ENCODE measurements at regions not wholly inside any gene's neighbourhood (a gene's known extent, or its start where the extent isn't known, plus 50 kb on each side); places are given as distances from the start of the nearest gene placed in this dataset.
"Not testable (repeated sequence)": the region's sequence is repeated elsewhere in the genome, so short reads cannot be mapped to it uniquely, and the experiment has no call there.

DNA sequence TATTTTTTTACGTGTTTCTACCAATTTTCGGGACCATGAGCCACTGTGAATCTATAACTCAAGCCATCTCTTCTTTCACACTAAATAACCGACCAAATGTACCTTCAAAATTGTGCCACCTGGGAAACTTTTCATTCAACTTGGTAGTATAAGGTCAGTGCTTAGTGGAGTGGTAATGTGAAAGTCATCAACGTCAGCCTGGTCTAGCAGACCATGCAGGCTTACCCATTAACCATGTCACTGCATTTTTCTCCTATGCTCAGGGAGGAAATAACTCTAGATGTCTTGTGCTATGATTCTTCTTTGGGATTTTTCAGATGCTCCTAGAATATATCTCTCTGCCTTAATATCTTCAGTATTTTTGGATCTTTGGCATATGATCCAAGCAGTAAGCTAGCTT, 1075.4 kb upstream of the POT1 start:
- no peak for ATAC-seq
- DNase-seq, result no peak

DNA sequence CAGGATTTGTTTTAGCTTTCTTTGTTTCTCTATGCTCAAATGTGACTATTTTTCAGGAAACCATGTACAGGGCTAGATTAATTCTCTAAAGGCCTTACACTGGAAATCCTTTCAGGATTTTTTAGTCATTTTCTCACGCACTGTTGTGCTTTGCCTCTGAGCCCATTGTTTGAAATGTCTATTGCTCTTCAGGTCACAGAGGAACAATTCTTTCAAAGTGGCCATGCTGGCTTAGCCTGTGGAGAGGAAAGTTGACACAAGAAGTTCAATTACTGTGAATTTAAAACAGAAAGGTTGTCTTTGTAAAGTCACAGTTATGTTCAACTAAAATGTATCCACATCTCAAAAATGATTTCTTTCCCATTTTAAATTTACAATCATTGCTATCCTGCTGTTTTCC, 1071.7 kb upstream of the POT1 start:
- ATAC-seq, result no peak
- no peak for DNase-seq

DNA sequence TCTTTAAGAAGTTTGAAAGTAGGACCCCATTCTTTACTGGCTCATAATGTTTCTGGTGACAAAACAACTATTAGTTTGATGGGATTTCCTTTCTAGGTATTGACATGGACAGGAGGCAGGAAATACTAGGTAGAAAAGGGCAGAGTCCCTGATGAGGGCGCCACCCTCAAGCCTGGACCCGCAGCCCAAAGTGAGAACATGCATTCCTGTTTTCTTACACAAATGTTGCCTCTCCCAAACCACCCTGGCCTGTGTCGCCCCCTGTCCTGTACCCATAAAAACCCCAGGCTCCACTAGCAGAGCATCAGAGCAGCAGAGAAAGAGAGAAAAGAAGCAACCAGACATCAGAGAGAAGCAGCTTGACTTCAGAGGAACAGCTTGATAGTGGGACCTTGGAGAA, 1055.2 kb upstream of the POT1 start:
- ATAC-seq, result no peak
- no peak for DNase-seq

DNA sequence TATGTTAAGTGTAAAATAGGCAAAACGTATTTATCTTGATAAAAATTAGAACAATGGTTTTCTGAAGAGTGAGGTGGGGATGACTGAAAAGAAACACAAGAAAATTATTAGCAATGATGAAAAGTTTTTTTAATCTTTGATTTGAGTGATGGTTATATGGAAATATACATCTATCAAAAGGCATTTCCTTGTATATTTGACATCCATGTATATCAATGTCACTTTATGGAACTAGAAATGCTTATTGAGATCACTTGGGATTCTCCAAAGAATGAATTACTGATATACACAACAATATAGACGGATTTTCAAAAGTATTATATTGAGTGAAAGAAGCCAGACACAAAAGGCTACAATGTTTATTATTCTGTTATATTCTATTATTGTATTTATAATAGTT, 1042.0 kb upstream of the POT1 start:
- no peak for ATAC-seq
- no peak for DNase-seq

DNA sequence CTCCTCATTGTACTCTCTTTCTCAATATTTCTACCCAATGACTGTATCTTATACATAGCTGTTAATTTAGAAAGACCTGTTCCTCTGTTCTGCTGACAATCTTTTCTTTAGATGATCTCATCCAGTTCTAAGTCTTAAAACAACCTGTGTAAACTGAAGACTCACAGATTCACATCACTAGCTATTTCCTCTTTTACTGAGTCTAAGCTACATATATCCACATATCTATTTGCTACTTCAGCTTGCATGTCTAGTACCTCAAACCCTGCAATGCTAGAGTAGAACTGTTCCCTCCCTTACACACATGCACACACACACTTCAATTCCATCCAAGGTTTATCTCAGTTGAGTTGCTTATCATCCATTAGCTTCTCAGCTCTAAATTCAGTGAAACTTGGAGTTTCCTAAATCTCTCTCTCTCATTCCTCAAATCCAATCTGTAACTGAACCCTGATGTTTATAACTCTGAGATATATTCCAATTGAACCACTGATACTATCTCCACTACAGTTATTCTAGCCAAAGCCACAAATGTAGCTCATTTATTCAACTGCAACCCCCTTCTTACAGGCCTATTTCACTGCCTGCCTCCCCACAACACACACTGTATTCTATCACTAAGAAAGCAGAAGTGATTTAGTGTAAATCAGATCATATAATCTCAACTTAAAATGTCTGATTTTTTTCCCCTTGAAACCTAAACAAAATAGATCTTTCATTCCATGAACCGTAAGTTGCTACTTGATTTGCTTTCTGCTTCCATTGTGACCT, 1036.8 kb upstream of the POT1 start:
- no peak for ATAC-seq
- no peak for DNase-seq

DNA sequence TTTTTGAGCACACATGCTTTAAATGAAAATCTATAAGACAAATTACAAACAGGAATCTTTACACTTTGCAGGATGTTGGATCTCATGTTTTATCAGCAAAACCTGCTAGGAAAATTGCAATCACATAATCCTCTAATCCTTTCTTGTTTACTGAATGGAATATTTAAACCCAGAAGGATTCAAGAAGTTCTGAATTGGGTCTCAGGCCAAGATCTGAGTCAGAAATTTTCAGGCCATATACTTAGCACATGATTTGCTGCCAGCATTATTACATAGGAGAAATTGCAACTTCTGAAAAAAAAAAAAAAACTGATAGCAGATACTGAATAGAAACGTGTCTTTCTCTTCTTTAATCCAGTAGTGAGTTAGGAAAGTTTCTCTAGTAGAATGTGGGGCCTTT, 1005.3 kb upstream of the POT1 start:
- no peak for ATAC-seq
- no peak for DNase-seq

DNA sequence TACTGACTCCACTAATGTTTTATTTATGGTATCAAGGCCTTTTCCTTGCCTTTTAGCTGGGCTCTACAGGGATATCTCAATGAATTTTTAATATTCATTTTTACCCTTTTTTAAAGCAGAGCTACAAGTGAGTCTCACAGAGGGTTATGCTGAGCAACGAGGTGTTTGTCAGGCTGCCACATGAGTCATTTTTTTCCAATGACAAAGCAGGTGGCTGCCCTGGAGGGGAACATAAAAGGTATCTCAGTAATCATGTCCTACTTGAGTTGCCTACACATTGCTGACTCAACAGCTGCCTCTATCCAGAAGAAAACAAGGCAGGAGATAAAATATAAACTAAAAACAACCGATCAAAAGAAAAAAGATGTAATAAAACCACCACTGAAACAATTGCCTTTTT, 1004.9 kb upstream of the POT1 start:
- DNase-seq, result no peak
- no peak for ATAC-seq

DNA sequence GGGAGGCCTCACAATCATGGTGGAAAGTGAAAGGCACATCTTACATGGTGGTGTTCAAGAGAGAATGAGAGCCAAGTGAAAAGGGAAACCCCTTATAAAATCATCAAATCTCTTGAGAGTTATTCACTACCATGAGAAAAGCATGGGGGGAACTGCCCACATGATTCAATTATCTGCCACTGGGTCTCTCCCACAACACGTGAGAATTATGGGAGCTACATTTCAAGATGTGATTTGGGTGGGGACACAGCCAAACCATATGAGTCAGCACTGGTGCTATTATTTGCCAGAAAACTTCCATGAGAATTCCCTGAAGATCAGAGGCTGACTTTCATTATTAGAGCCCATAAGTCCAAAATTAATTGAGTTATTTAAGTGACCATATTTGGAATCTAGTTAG, 1001.2 kb upstream of the POT1 start:
- DNase-seq, result no peak

DNA sequence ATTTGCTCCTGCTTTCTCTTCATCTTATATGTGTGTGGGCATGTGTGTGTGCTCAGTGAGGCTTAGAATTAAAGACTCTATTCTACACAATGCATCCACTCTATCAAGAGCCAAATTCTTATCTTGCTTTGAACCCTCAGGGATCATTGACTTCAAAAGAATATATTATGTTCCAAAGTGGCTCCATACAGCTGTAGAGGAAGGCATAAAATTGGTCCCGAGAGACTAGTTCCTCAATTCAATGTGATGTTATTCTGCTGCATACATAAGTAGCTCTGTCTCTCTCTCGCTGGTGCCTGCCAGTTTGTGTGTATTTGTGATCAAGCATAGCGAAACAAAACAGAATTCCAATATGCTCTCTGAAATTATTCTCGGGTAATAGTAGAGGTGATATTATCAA, 997.9 kb upstream of the POT1 start:
- no peak for ATAC-seq
- no peak for DNase-seq

More for the DNA sequence above, 1001.2 kb upstream of the POT1 start:
- no peak for ATAC-seq

DNA sequence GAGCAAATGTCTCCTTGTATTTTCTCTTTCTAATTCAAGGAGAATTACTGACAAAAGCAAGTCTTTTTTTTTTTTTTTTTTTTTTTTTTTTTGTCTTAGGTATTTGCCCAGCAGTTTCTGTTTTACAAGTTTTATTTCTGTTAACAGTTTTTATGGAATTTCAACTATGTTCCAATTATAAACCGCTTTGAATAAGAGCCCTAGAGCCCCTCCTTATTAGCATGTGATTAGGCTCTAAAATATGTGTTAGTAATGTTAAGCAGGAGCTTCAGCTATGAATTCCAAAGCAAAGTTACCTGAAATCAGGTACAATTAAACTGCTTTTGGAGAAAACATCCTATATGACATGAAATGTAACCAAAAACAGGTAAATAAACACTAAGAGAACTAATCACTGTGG, 997.0 kb upstream of the POT1 start:
- ATAC-seq (no peak), DNase-seq (no peak)

DNA sequence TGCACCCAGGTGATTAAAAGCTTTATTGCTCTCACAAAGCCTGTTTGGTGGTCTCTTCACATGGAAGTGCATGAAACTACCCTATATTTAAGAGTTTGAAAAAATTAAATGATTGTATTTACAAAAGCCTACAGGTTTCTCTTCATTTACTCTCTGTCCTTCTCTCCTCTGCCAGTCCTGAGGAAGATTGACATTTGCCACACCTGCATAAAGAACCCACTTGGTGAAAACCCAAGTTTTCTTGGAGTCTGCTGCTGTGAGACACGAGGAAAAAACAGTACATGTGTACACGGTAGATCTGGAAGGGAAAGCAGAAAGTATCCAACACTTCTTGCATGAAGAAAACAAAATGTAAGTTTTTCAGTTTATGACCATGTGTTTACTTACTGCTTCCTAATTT, 994.4 kb upstream of the POT1 start:
- ATAC-seq (no peak), DNase-seq (no peak)

DNA sequence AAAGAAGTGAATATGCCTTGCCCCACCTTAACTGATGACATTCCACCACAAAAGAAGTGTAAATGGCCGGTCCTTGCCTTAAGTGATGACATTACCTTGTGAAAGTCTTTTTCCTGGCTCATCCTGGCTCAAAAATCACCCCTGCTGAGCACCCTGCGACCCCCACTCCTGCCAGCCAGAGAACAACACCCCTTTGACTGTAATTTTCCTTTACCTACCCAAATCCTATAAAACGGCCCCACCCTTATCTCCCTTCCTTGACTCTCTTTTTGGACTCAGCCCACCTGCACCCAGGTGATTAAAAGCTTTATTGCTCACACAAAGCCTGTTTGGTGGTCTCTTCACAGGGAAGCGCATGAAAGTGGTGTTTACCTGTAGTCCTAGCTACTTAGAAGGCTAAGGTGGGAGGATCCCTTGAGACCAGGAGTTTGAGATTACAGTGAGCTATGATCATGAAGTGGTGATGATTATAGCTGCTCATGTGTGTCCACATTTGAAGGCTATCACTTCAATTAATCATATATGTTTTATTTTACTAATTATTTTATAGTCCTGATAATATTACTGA, 985.8 kb upstream of the POT1 start:
- not testable (repeated sequence) for ATAC-seq, DNase-seq

DNA sequence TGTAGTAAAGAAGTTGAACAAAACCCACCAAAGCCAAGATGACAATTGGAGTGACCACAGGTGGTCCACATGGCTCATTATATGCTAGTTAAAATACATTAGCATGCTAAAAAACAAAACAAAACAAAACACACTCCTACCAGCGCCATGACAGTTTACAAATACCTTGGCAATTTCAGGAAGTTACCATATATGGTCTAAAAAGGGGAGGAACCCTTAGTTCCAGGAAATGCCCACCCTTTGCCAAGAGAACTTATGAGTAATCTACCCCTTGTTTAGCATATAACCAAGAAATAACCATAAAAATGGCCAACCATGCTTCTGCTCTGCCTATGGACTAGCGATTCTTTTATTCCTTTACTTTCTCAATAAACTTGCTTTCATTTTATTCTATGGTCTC, 979.1 kb upstream of the POT1 start:
- ATAC-seq (no peak), DNase-seq (no peak)

DNA sequence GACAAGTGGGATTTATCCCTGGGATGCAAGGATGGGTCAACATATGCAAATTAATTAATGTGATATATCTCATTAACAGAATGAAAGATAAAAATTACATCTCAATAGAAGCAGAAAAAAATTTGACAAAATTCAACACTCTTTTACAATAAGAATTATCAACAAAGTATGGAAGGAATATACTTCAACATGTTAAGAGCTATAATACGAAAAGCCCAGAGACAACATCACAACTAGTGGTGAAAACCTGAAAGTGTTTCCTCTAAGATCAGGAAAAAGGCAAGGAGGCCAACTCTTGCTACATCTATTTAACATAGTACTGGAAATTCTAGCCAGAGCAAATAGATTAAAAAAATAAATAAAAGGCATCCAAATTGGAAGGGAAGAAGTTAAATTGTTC, 970.0 kb upstream of the POT1 start:
- DNase-seq, result no peak
- ATAC-seq, result no peak

DNA sequence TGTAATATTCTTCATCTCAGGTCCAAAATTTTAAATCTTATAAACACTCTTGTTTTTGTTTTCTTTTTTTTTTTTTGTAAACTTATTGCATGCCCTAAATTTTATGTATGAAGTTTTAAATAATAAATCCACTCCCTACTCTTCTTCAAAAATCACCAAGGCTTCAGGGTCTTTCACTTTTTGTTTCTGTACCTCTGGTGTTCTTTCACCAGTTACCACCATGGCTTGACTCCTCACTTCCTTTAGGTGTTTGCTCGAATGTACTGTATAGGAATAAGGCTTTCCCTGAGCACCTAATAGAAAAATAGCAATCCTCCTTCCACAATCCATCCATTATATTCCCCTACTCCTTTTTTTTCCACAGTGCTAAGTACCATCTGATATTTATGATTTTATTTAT, 962.8 kb upstream of the POT1 start:
- no peak for ATAC-seq

DNA sequence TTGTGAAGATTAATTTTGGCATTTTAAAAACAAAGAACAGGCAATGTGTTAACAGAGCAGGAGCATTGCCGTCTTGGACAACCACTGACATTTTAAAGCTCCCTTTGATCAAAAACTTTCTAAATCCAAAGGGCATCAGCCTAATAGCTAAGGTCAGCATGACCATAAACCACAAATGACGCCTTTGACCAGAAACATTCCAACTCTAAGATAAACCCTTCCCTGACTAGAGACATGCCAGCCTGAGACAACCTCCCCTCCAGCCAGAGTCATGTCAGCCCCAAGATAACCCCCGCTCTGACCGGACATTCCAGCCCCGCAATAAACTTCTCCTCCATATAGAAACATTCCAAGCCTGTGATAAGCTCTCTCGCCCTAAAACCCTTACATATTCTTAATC, 949.4 kb upstream of the POT1 start:
- ATAC-seq, result no peak
- DNase-seq, result no peak

More for the DNA sequence above, 962.8 kb upstream of the POT1 start:
- no peak for DNase-seq

DNA sequence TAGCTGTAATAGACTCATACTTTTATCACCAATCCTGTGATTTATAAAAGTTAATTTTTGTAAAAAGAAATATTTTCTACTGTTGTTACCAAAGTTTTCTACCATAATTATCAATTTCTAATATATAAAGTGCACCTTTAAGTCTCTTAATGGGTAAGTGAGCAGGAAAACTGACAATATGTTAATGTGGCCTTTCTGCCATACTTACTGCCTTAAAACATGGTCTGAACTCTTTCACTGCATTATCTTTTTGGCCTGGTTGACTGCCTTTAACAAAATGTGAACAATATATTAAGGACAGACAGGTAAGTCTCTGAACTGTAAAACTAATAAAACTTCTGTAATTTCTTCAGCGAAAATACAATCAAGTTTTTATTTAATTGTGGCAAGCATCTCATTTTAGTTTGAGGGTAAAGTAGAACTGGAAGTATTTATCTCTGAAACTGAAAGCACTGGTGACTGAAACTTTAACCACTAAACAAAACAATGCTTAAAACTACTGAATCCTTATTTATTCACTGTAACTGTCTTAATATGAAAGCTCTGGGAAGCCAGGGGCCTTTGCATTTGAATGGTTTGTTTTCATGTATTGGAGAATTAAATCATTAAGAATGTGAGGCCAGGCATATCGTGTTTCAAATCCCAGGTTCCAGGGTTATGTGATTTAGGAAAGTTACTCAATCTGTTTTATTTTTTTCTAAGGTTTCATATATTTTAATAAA, 948.8 kb upstream of the POT1 start:
- no peak for DNase-seq
- ATAC-seq, result no peak

DNA sequence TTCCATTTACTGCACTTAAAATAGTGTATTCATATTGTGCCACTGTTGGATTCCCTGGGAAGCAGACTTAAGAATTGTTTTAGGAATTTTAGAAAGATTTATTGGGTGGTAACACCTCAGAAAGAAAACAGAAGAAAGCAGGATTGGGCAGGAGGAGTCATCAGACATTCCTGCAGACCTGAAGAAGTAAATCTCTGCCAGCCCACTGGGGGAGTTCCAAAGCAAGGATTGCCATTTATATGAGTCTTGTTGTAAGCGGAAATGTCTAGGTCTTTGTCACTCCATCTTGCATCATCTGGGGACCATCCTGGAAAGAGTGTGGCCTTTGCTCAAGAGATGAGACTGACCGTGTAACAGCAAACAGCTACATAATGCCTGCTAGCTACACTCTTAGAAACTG, 947.6 kb upstream of the POT1 start:
- ATAC-seq (no peak), DNase-seq (no peak)

DNA sequence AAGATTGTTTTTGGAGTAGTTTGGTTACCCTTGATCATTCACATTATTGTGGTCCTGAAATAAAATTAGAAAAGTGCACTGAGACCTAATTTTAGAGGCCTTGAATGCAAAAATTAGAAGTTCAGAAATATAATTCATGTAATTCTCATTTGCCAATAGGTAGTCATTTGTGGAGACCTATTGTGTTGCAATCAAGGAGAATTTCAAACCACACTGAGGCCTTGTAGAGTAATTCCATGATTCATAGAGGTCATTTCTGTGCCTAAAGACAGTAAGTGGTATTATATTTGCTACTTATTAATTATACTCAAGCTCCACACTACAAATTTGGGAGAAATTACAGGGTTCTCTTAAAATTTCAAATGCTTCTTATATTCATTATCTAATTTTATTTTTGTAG, 946.8 kb upstream of the POT1 start:
- ATAC-seq (no peak), DNase-seq (no peak)

DNA sequence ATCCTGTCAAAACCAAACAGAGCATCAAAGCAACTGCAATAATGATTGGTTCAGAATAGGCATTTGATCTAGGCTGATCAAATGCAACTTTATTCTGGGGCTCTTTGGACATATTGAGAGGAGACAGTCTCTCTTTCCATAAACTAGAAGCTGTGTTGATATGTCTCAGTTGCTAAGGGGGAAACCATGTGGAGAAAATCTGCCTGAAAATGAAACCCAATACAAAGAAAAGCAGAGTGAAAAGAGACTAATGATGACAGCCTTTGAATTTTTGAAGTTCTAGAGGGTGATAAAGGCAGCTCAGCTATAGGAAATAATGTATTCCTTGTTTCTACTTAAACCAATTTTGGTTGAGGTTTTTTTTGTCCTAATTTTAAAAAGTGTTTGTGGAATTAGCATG, 941.8 kb upstream of the POT1 start:
- DNase-seq (no peak), ATAC-seq (no peak)

DNA sequence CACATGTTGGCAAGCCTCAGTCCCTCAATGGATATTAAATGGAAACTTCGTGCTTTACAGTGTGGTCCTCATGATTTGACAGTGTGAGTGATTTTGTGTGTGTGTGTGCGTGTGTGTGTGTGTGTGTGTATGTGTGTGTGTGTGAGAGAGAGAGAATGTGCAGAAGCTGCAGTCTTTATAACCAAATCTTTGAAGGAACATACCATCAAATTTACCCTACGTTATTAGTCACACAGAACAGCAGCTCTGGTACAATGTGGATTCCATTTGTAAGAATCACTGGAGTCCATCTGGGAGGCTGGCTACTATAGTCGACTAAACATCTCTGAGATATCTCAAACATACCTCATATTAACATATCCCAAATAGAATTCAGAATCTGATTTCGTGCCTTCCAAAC, 928.0 kb upstream of the POT1 start:
- ATAC-seq (no peak), DNase-seq (no peak)

DNA sequence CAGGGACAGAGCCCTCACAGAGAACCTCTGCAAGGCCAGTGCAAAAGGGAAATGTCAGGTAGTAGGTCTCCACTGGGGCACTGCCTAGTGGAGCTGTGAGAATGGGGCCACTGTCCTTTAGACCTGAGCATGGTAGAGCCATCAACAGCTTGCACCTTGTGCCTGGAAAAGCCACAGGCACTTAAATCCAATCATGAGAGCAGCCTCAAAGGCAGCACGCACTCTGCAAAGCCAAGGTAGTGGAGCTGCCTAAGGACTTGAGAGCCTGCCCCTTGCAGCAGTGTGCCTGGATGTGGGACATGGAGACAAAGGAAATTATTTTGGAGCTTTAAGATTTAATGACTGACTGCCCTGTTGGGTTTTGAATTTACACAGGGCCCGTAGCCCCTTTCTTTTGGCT, 918.5 kb upstream of the POT1 start:
- no peak for ATAC-seq
- no peak for DNase-seq

DNA sequence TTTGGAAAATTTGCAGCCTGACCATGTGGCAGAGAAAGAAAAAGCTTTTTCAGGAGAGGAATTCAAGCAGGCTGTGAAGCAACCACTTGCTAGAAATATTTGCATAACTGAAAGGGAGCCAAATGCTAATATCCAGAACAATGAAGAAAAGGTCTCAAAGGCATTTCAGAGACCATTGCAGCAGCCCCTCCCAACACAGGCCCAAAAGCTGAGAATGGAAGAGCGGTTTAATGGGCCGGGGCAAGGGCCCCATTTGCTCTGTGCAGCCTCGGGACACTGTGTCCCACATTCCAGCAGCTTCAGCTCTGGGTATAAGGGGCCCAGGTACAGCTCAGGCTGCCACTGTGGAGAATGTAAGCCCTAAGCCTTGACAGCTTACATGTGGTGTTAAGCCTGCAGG, 918.1 kb upstream of the POT1 start:
- no peak for ATAC-seq

DNA sequence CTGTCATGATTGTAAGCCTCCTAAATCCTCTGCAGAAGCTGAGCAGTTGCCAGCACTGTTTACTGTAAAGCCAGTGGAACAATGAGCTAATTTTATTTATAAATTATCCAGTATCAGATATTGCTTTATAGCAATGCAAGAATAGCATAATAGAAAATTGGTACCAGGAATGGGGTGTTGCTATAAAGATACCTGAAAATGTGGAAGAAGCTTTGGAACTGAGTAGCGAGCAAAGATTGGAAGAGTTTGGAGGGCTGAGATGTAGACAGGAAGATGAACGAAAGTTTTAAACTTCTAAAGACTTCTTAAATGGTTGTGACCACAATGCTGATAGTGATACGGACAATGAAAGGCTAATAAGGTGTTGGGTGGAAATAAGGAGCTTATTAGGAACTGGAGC, 917.4 kb upstream of the POT1 start:
- ATAC-seq (no peak), DNase-seq (no peak)

More for the DNA sequence above, 918.1 kb upstream of the POT1 start:
- no peak for DNase-seq

All from stimulated activated naive CD8-positive, alpha-beta T cell treated with anti-CD3 and anti-CD28 coated beads, Interleukin-15, Interleukin-2, amounts not matched to agents 100 U/mL and 50 U/mL, for 24 hours (primary cell).